ENCODE measurements at regions not wholly inside any gene's neighbourhood (a gene's known extent, or its start where the extent isn't known, plus 50 kb on each side); places are given as distances from the start of the nearest gene placed in this dataset.
"Not testable (repeated sequence)": the region's sequence is repeated elsewhere in the genome, so short reads cannot be mapped to it uniquely, and the experiment has no call there.

GRCh38 chr3:30477149-30477921 is 129.1 kb upstream of the TGFBR2 start:
- DNase-seq (no peak), ATAC-seq (no peak)
- peaks cover 60% of the 10 kb centered on the region for H3K4me1 Mint-ChIP-seq
- H3K27ac Mint-ChIP-seq, result no peak overlapping the region
- H3K4me3 Mint-ChIP-seq, result no peak overlapping the region
- peaks cover 7% of the 10 kb centered on the region for H3K9me3 Mint-ChIP-seq
- H3K36me3 Mint-ChIP-seq (ENCODE audit: low read depth), result peaks cover 6% of the 10 kb centered on the region
- H3K27me3 Mint-ChIP-seq, result no peaks in the 10 kb centered on the region

- peaks cover 49% of the 10 kb centered on the region for H3K4me1 Mint-ChIP-seq
- H3K36me3 Mint-ChIP-seq (ENCODE audit: low read depth), result not testable (repeated sequence)
Observed at GRCh38 chr3:30479737-30480136, 126.7 kb upstream of the TGFBR2 start.

DNA sequence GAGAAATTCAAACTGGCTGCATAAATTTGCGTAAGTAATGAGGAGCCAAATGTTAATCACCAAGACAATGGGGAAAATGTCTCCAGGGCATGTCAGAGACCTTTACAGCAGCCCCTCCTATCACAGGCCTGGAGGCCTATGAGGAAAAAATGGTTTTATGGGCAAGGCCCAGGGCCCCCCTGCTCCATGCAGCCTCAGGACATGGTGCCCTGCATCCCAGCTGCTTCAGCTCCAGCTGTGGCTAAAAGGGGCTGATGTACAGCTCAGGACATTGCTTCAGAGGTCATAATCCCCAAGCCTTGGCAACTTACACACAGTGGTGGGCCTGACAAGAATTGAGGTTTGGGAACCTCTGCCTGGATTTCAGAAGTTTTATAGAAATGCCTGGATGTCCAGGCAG is 126.2 kb upstream of the TGFBR2 start:
- DNase-seq; H3K27ac Mint-ChIP-seq; ATAC-seq; H3K4me3 Mint-ChIP-seq; H3K36me3 Mint-ChIP-seq (ENCODE audit: low read depth); H3K9me3 Mint-ChIP-seq; H3K27me3 Mint-ChIP-seq: not testable (repeated sequence)
- peaks cover 45% of the 10 kb centered on the region for H3K4me1 Mint-ChIP-seq

More at GRCh38 chr3:30479737-30480136, 126.7 kb upstream of the TGFBR2 start:
- not testable (repeated sequence) for H3K27ac Mint-ChIP-seq, H3K9me3 Mint-ChIP-seq, H3K4me3 Mint-ChIP-seq, ATAC-seq, DNase-seq, H3K27me3 Mint-ChIP-seq

- Mint-ChIP-seq H3K27ac (no peak overlapping the region), H3K27me3 (no peaks in the 10 kb centered on the region), H3K9me3 (peaks cover 10% of the 10 kb centered on the region), H3K36me3 (ENCODE audit: low read depth) (peaks cover 6% of the 10 kb centered on the region), H3K4me1 (peaks cover 40% of the 10 kb centered on the region), H3K4me3 (no peak overlapping the region)
- ATAC-seq (no peak), DNase-seq (no peak)
Observed at GRCh38 chr3:30480587-30480986, 125.8 kb upstream of the TGFBR2 start.

DNA sequence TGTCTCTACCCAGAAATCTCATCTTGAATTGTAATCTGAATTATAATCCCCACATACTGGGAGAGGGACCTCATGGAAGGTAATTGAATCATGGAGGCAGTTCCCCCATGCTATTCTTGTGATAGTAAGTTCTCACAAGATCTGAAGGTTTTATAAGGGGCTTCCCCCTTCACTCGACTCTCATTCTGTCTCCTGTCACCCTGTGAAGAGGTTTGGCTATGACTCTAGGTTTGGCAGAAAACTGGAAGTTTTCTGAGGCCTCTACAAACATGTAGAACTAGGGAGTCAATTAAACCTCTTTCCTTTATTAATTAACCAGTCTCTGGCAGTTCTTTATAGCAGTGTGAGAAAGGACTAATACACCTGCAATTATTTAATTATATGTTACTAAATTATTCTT is 125.2 kb upstream of the TGFBR2 start:
- peak; percentile 56 for ATAC-seq
- no peak overlapping the region for H3K27ac Mint-ChIP-seq
- no peaks in the 10 kb centered on the region for H3K27me3 Mint-ChIP-seq

GRCh38 chr3:30484229-30484628 is 122.2 kb upstream of the TGFBR2 start:
- not testable (repeated sequence) for H3K27ac Mint-ChIP-seq, H3K4me3 Mint-ChIP-seq, ATAC-seq, H3K27me3 Mint-ChIP-seq, DNase-seq
- Mint-ChIP-seq H3K9me3 (peaks cover 27% of the 10 kb centered on the region), H3K36me3 (ENCODE audit: low read depth) (peaks cover 15% of the 10 kb centered on the region), H3K4me1 (peaks cover 15% of the 10 kb centered on the region)

More for the DNA sequence above, 125.2 kb upstream of the TGFBR2 start:
- Mint-ChIP-seq H3K4me1 (peaks cover 35% of the 10 kb centered on the region), H3K4me3 (no peak overlapping the region), H3K9me3 (peaks cover 12% of the 10 kb centered on the region), H3K36me3 (ENCODE audit: low read depth) (peaks cover 6% of the 10 kb centered on the region)
- no peak for DNase-seq

DNA sequence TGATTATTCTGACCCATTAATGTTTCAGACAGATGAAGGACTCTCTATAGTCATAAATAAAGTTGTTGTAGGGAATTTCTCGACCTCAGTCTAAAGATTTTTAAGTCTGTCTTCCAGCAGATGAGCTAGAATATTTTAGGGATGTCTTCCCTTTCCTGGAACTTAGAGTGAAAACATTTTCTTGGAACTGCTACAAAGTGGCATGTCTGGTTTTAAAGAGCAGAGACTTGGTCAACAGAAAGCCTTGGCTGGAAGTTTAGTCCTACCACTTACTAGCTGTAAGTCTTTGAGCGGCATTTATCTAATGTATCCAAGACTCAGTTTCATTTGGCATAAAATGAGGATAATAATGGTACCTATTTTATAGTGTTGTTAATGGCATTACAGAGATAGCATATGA is 120.0 kb upstream of the TGFBR2 start:
- no peak overlapping the region for H3K4me3 Mint-ChIP-seq
- peaks cover 36% of the 10 kb centered on the region for H3K9me3 Mint-ChIP-seq
- H3K36me3 Mint-ChIP-seq (ENCODE audit: low read depth), result peaks cover 11% of the 10 kb centered on the region

GRCh38 chr3:30488070-30488756 is 118.2 kb upstream of the TGFBR2 start:
- no peak overlapping the region for H3K4me3 Mint-ChIP-seq
- H3K27ac Mint-ChIP-seq, result no peak overlapping the region
- peaks cover 36% of the 10 kb centered on the region for H3K9me3 Mint-ChIP-seq
- H3K4me1 Mint-ChIP-seq, result no peaks in the 10 kb centered on the region
- no peak for ATAC-seq
- no peak for DNase-seq
- H3K27me3 Mint-ChIP-seq, result no peaks in the 10 kb centered on the region
- H3K36me3 Mint-ChIP-seq (ENCODE audit: low read depth), result peaks cover 11% of the 10 kb centered on the region

More for the DNA sequence above, 120.0 kb upstream of the TGFBR2 start:
- no peak for DNase-seq
- Mint-ChIP-seq H3K27me3 (no peaks in the 10 kb centered on the region), H3K27ac (no peak overlapping the region), H3K4me1 (peaks cover under 1% of the 10 kb centered on the region)
- no peak for ATAC-seq

DNA sequence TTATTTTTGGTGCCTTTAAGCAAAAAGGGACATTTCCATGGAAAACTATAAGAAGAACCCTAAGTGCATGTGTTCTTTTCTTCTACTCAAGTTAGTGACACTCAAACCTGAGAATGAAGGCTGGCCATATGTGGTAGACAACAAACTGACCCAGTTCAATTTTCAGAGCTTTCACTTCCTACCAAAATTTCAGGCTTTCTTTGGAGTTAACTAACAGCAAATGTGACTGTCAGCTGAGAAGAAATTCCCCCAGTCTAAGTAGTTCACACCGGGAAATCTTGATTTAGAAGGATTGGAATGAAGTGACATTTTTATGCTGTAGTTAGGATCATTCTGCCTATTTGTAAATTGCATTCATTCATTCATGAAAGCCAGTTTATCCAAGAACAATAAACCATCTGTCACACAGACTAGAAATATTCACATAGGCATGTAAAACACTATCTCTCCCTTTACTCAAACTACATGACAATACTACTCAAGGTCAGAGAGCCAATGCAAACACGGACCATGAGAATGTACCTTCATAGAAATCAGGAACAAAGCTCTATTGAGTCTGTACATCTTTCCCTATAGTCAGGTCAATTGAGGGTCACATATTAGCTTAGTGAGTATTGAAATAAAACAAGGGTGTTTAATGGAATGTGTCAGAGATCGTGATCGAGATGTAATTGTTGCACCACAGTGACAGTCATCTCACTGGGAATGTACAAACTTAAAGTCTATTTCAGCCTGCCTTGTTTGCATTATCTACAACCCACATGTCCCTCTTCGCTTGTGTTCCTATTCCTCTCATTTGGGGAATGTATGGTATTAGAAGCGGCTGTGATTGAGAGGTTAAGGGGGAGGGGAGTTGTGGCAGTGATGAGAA is 113.8 kb upstream of the TGFBR2 start:
- DNase-seq (no peak), ATAC-seq (no peak)
- Mint-ChIP-seq H3K4me3 (no peak overlapping the region), H3K27me3 (no peaks in the 10 kb centered on the region), H3K27ac (no peak overlapping the region), H3K36me3 (ENCODE audit: low read depth) (peaks cover 11% of the 10 kb centered on the region), H3K9me3 (peaks cover 23% of the 10 kb centered on the region), H3K4me1 (peaks cover 24% of the 10 kb centered on the region)

DNA sequence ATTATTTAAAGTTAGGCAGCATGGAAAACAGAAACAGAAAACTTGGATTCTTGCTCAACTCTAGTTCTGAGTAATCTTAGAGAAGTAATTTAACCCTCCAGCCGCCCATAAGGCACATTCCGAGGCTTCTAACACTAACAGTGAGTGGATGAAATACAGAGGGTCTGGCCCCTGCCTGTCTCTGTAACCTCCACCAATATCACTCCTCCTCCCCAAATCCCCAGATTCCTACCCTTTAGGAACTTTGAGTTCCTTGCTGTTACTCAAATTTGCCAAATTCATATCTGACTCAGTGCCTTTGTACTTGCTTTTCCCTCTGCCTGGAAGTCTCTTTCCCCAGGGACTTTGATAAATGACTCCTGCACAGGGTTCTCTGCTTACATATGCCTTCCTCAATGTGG is 112.5 kb upstream of the TGFBR2 start:
- Mint-ChIP-seq H3K36me3 (ENCODE audit: low read depth) (peaks cover 6% of the 10 kb centered on the region), H3K27ac (no peak overlapping the region), H3K4me3 (no peak overlapping the region), H3K27me3 (no peaks in the 10 kb centered on the region), H3K4me1 (peaks cover 24% of the 10 kb centered on the region), H3K9me3 (peaks cover 18% of the 10 kb centered on the region)
- ATAC-seq (no peak), DNase-seq (no peak)

DNA sequence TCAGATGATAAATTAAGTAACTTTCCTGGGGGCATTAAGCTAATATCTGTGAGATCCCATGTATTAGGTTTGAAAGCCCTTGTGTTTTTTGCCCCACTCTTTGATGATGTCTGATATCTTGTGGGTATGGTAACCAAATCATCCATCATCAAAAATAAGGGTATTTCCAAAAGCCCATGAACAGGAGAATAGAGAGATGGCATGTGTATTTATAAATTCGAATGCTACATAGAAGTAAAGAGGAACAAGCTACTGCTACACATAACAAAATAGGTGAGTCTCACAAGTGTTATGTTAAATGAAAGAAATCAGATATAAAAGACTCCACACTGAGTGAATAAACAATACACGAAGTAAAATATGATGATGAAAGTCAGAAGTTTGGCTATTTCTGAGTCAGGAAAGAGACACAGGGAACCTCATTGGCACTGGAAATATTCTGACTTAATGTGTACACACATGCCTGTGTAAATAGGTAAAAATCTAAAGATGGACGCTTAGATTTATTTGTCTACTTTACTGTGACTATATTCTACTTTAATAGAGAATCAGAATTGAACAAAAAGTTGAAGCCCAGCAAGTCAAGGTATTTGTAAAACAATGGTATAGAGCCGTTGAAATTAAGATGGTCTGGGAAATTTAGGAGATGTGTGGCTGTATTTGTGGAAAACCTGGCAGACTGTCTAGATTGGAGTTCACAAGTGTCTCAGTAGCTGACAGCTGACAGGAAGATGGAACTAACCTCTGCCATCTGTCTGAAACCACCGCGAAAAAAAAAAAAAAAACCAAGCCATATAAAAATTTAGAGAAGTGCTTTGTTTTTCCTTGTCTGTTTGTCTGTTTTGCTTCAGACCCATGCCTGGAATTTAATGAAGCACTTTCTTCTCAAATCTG is 111.0 kb upstream of the TGFBR2 start:
- no peaks in the 10 kb centered on the region for H3K36me3 Mint-ChIP-seq (ENCODE audit: low read depth)
- no peak overlapping the region for H3K4me3 Mint-ChIP-seq
- H3K27ac Mint-ChIP-seq, result peak overlapping the region; percentile 27
- DNase-seq (no peak), ATAC-seq (no peak)
- peaks cover 6% of the 10 kb centered on the region for H3K9me3 Mint-ChIP-seq
- peaks cover 32% of the 10 kb centered on the region for H3K4me1 Mint-ChIP-seq
- H3K27me3 Mint-ChIP-seq, result no peaks in the 10 kb centered on the region

GRCh38 chr3:30496066-30496966 is 110.1 kb upstream of the TGFBR2 start:
- peak overlapping the region; percentile 27 for H3K27ac Mint-ChIP-seq
- no peaks in the 10 kb centered on the region for H3K27me3 Mint-ChIP-seq
- peaks cover 41% of the 10 kb centered on the region for H3K4me1 Mint-ChIP-seq
- H3K36me3 Mint-ChIP-seq (ENCODE audit: low read depth), result no peaks in the 10 kb centered on the region
- DNase-seq, result no peak
- H3K9me3 Mint-ChIP-seq, result no peaks in the 10 kb centered on the region
- no peak overlapping the region for H3K4me3 Mint-ChIP-seq
- no peak for ATAC-seq

GRCh38 chr3:30498587-30498967 is 107.8 kb upstream of the TGFBR2 start:
- Mint-ChIP-seq H3K4me3 (no peak overlapping the region), H3K27ac (no peak overlapping the region), H3K36me3 (ENCODE audit: low read depth) (no peaks in the 10 kb centered on the region), H3K4me1 (peaks cover 64% of the 10 kb centered on the region), H3K9me3 (no peaks in the 10 kb centered on the region), H3K27me3 (no peaks in the 10 kb centered on the region)
- no peak for DNase-seq
- no peak for ATAC-seq

Measured in activated naive CD8-positive, alpha-beta T cell treated with anti-CD3 and anti-CD28 coated beads, Interleukin-2, amount 50 U/mL, for 24 hours (primary cell).